ENCODE measurements at regions not wholly inside any gene's neighbourhood (a gene's known extent, or its start where the extent isn't known, plus 50 kb on each side); places are given as distances from the start of the nearest gene placed in this dataset.

GRCh38 chr3:22594990-22595389 lies 608.1 kb upstream of the UBE2E2 start:
- peak; percentile 30 for DNase-seq (ENCODE audit: low spot score)

GRCh38 chr3:22606461-22606860 lies 596.7 kb upstream of the UBE2E2 start:
- DNase-seq (ENCODE audit: low spot score) = no peak

- DNase-seq (ENCODE audit: low spot score) = no peak
These were observed 596.2 kb upstream of the UBE2E2 start for GRCh38 chr3:22606938-22607337.

- DNase-seq (ENCODE audit: low spot score) = no peak
These were observed 595.0 kb upstream of the UBE2E2 start for GRCh38 chr3:22608093-22608492.

GRCh38 chr3:22608721-22609120 lies 594.4 kb upstream of the UBE2E2 start:
- no peak for DNase-seq (ENCODE audit: low spot score)

- no peak for DNase-seq (ENCODE audit: low spot score)
These were observed 594.0 kb upstream of the UBE2E2 start for GRCh38 chr3:22609139-22609538.

- DNase-seq (ENCODE audit: low spot score) = no peak
These were observed 590.2 kb upstream of the UBE2E2 start for GRCh38 chr3:22612927-22613326.

GRCh38 chr3:22615790-22616189 lies 587.3 kb upstream of the UBE2E2 start:
- no peak for DNase-seq (ENCODE audit: low spot score)

GRCh38 chr3:22617372-22617771 lies 585.8 kb upstream of the UBE2E2 start:
- DNase-seq (ENCODE audit: low spot score) = no peak

- no peak for DNase-seq (ENCODE audit: low spot score)
These were observed 582.6 kb upstream of the UBE2E2 start for GRCh38 chr3:22620498-22620897.

GRCh38 chr3:22621205-22621809 lies 581.8 kb upstream of the UBE2E2 start:
- no peak for DNase-seq (ENCODE audit: low spot score)

- DNase-seq (ENCODE audit: low spot score) = no peak
These were observed 575.1 kb upstream of the UBE2E2 start for GRCh38 chr3:22627993-22628499.

- no peak for DNase-seq (ENCODE audit: low spot score)
These were observed 570.6 kb upstream of the UBE2E2 start for GRCh38 chr3:22632536-22632935.

- no peak for DNase-seq (ENCODE audit: low spot score)
These were observed 568.7 kb upstream of the UBE2E2 start for GRCh38 chr3:22634433-22634832.

GRCh38 chr3:22659651-22660475 lies 543.3 kb upstream of the UBE2E2 start:
- no peak for DNase-seq (ENCODE audit: low spot score)

- DNase-seq (ENCODE audit: low spot score) = no peak
These were observed 542.5 kb upstream of the UBE2E2 start for GRCh38 chr3:22660606-22661005.

- DNase-seq (ENCODE audit: low spot score) = no peak
These were observed 541.9 kb upstream of the UBE2E2 start for GRCh38 chr3:22661121-22661700.

- DNase-seq (ENCODE audit: low spot score) = no peak
These were observed 537.6 kb upstream of the UBE2E2 start for GRCh38 chr3:22665528-22665927.

GRCh38 chr3:22666736-22667135 lies 536.4 kb upstream of the UBE2E2 start:
- DNase-seq (ENCODE audit: low spot score) = no peak

GRCh38 chr3:22671848-22672247 lies 531.3 kb upstream of the UBE2E2 start:
- no peak for DNase-seq (ENCODE audit: low spot score)

- DNase-seq (ENCODE audit: low spot score) = no peak
These were observed 518.4 kb upstream of the UBE2E2 start for GRCh38 chr3:22684739-22685138.

- peak; percentile 4 for DNase-seq (ENCODE audit: low spot score)
These were observed 517.5 kb upstream of the UBE2E2 start for GRCh38 chr3:22685597-22685996.

GRCh38 chr3:22691407-22691806 lies 511.7 kb upstream of the UBE2E2 start:
- DNase-seq (ENCODE audit: low spot score) = no peak
